A673 (cell line): ENCODE measurements at regions not wholly inside any gene's neighbourhood (a gene's known extent, or its start where the extent isn't known, plus 50 kb on each side); places are given as distances from the start of the nearest gene placed in this dataset.

Source experiments
- BruUV-seq: library from RNA; stranded (reverse); fragments of 400-500 nt; replicated peaks from 2 replicates; lab custom pipeline; 2021; lab: Mats Ljungman, UMichigan
- CTCF ChIA-PET: fragments of 300-600 bp; sonication (Branson Sonifier 250); formaldehyde crosslinking; loops from one replicate; lab custom pipeline; 2022; ENCODE audit warnings: antibody characterized with exemption; lab: Charles Lee
- POLR2A ChIA-PET: fragments of 300-600 bp; sonication (Branson Sonifier 250); formaldehyde crosslinking; loops from one replicate; lab custom pipeline; 2022; ENCODE audit warnings: antibody characterized with exemption; ENCODE audit not compliant: low non-redundant PET; lab: Charles Lee
- DNase-seq: peaks from one replicate; pipeline ENCODE4 v3.0.0-alpha.2; 2015; ENCODE audit warnings: low spot score
- H3K27ac ChIP-seq: fragments of 200-600 bp; sonication (generic); 2 replicates; pipeline ENCODE4 v1.5.1; 2016; ENCODE audit warnings: mixed run types, low read depth, mild to moderate bottlenecking, mixed read lengths, antibody characterized with exemption, low read length; ENCODE audit not compliant: poor library complexity, severe bottlenecking
- H3K27me3 ChIP-seq: fragments of 200-600 bp; sonication (generic); replicated peaks from 2 replicates; pipeline ENCODE4 v1.6.1; 2017; ENCODE audit warnings: mixed run types, low read depth, mild to moderate bottlenecking, mixed read lengths, antibody characterized with exemption, low read length; ENCODE audit not compliant: insufficient read depth, poor library complexity
- H3K36me3 ChIP-seq: fragments of 200-600 bp; sonication (generic); 2 replicates; pipeline ENCODE4 v1.6.1; 2016; ENCODE audit warnings: mixed run types, mild to moderate bottlenecking, mixed read lengths, antibody characterized with exemption, low read length; ENCODE audit not compliant: insufficient read depth, poor library complexity, severe bottlenecking
- H3K4me1 ChIP-seq: fragments of 200-600 bp; sonication (generic); 2 replicates; pipeline ENCODE4 v1.6.1; 2017; ENCODE audit warnings: mixed run types, mild to moderate bottlenecking, mixed read lengths, antibody characterized with exemption, low read length; ENCODE audit not compliant: insufficient read depth, poor library complexity, severe bottlenecking
- H3K4me3 ChIP-seq: fragments of 200-600 bp; sonication (generic); 2 replicates; pipeline ENCODE4 v1.5.1; 2016; ENCODE audit warnings: low read depth, mixed run types, mild to moderate bottlenecking, mixed read lengths, low read length; ENCODE audit not compliant: poor library complexity, severe bottlenecking
- H3K9me3 ChIP-seq: fragments of 200-600 bp; sonication (generic); 2 replicates; pipeline ENCODE4 v1.6.1; 2016; ENCODE audit warnings: mixed run types, low read depth, mild to moderate bottlenecking, mixed read lengths, antibody characterized with exemption, low read length; ENCODE audit not compliant: poor library complexity, severe bottlenecking
- EZH2 ChIP-seq: fragments of 200-600 bp; sonication (generic); IDR thresholded peaks from 2 replicates; pipeline ENCODE4 v1.6.1; 2017; ENCODE audit warnings: borderline replicate concordance, low read depth, mild to moderate bottlenecking, mixed read lengths, antibody characterized with exemption, low read length; ENCODE audit not compliant: poor library complexity, severe bottlenecking
- intact Hi-C: fragments of 100-400 bp; cut with micrococcal nuclease; formaldehyde crosslinking; loops from one replicate; pipeline ENCODE4 v1.10.0; 2022; ENCODE audit not compliant: unreplicated experiment
- TF ChIP-seq, protein P1 (sequence below): fragments of 300-800, 200-600 bp; sonication (generic); conservative IDR thresholded peaks from 2 replicates; pipeline ENCODE4 v1.5.1; 2017; ENCODE audit warnings: low read depth, mild to moderate bottlenecking, antibody characterized with exemption, low read length, moderate library complexity, mixed read lengths

DNA sequence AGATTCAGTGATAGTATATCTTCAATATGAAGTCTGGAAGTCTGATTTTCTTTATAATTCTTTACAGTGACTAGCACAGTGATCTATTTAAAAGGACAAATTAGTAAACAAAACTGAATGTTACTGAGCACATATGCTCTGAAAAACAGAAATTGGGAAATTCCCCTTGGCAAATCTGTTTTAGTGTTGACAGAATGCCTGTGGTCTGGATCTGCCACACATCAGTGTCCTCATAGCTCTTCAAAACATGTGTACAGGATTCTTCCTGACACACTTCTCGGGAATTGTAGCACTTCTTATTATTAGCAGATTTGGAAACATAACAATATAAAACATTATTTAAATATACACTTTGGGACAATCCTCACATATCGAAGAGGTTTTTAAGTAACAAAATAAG is 354.3 kb downstream of the COL12A1 start:
- CTCF ChIA-PET = no interaction called here
- Histone ChIP-seq H3K4me3 (no peak overlapping the region), H3K27ac (no peak overlapping the region), H3K36me3 (no peaks in the 10 kb centered on the region), H3K4me1 (no peaks in the 10 kb centered on the region), H3K27me3 (no peaks in the 10 kb centered on the region), H3K9me3 (no peaks in the 10 kb centered on the region)
- DNase-seq = no peak
- POLR2A ChIA-PET = no interaction called here
- BruUV-seq = no TSS peak
- intact Hi-C loops = no loop called here
- TF ChIP-seq, protein P1, sequence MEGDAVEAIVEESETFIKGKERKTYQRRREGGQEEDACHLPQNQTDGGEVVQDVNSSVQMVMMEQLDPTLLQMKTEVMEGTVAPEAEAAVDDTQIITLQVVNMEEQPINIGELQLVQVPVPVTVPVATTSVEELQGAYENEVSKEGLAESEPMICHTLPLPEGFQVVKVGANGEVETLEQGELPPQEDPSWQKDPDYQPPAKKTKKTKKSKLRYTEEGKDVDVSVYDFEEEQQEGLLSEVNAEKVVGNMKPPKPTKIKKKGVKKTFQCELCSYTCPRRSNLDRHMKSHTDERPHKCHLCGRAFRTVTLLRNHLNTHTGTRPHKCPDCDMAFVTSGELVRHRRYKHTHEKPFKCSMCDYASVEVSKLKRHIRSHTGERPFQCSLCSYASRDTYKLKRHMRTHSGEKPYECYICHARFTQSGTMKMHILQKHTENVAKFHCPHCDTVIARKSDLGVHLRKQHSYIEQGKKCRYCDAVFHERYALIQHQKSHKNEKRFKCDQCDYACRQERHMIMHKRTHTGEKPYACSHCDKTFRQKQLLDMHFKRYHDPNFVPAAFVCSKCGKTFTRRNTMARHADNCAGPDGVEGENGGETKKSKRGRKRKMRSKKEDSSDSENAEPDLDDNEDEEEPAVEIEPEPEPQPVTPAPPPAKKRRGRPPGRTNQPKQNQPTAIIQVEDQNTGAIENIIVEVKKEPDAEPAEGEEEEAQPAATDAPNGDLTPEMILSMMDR = no peak
- TF ChIP-seq EZH2 = no peak

DNA sequence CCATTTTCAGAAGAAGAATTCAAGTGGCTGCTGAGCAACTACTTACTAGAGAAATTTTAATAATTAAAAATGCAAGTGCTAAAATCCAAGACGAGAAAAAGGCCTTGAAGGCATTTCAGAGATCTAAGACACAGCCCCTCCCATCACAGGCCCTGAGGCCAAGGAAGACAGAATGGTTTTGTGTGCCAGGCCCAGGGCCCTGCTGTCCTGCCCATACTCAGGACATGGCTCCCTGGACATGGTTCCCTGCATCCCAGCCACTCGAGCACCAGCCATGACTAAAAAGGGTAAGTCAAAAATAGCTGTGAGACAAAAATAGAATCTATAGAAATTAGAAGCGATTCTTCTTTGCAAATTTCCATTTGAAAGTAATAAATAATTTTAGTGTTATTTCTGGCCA is 364.9 kb downstream of the COL12A1 start:
- TF ChIP-seq EZH2 = no peak
- TF ChIP-seq, protein P1 = no peak
- H3K36me3 ChIP-seq = no peaks in the 10 kb centered on the region
- H3K9me3 ChIP-seq = no peaks in the 10 kb centered on the region
- H3K27ac ChIP-seq = no peak overlapping the region
- intact Hi-C loops = no loop called here
- no TSS peak for BruUV-seq
- CTCF ChIA-PET = no interaction called here
- H3K4me1 ChIP-seq = no peaks in the 10 kb centered on the region
- H3K27me3 ChIP-seq = no peaks in the 10 kb centered on the region
- POLR2A ChIA-PET = no interaction called here
- no peak overlapping the region for H3K4me3 ChIP-seq
- no peak for DNase-seq

DNA sequence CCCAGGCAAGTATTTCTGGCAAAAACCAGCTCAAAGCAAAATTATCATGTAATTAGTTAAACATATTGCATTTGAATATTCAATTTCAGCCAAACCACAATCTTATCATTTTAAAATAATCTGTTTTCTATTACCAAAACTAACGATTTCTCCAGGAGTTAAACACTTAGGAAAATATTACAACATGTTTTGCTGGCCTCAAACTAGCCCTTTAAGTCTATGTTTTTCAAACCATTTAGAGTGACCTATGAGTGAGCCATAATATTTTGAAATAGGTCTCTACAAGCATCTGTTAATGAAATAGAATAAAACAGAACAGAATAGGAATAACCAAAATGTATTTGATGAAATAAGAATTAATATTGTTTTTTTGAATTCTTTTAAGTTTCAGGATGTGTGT is 370.9 kb downstream of the COL12A1 start:
- ChIA-PET POLR2A (no interaction called here), CTCF (no interaction called here)
- intact Hi-C loops = no loop called here
- H3K4me1 ChIP-seq = no peaks in the 10 kb centered on the region
- no TSS peak for BruUV-seq
- no peaks in the 10 kb centered on the region for H3K9me3 ChIP-seq
- no peaks in the 10 kb centered on the region for H3K27me3 ChIP-seq
- DNase-seq = no peak
- H3K36me3 ChIP-seq = no peaks in the 10 kb centered on the region
- TF ChIP-seq EZH2 = no peak
- TF ChIP-seq, protein P1 = no peak
- H3K27ac ChIP-seq = no peak overlapping the region
- no peak overlapping the region for H3K4me3 ChIP-seq
